B cell (primary cell): ENCODE measurements at regions not wholly inside any gene's neighbourhood (a gene's known extent, or its start where the extent isn't known, plus 50 kb on each side); places are given as distances from the start of the nearest gene placed in this dataset.

Experiments
- ATAC-seq: fragments of 200-7000 bp; cut with Tn5 transposase; one replicate; pipeline ENCODE4 v1.10.0; 2021; ENCODE audit warnings: low read depth, mild to moderate bottlenecking, moderate number of reproducible peaks, moderate library complexity
- CTCF ChIA-PET: fragments of 350-600 bp; sonication (Branson Sonifier 250); formaldehyde crosslinking; loops from one replicate; lab custom pipeline; 2021; ENCODE audit warnings: antibody characterized with exemption, inconsistent platforms; lab: Charles Lee
- POLR2A ChIA-PET: fragments of 350-600 bp; sonication (Branson Sonifier 250); formaldehyde crosslinking; loops from one replicate; lab custom pipeline; 2021; ENCODE audit warnings: antibody characterized with exemption; lab: Charles Lee
- DNase-seq: peaks from one replicate; pipeline ENCODE4 v3.0.0; 2013
- H2AFZ ChIP-seq: 2 replicates; pipeline ENCODE4 v1.6.1; 2012; ENCODE audit warnings: mild to moderate bottlenecking, low read depth, low read length; ENCODE audit not compliant: insufficient read depth, poor library complexity, severe bottlenecking
- H3K27ac ChIP-seq, 2 donors: 1 replicate in 1 of 2; 2 replicates in 1 of 2; pipeline ENCODE4 v1.5.1; 2012 to 2013; ENCODE audit warnings: low read length in 2 of 2, mild to moderate bottlenecking in 2 of 2, moderate library complexity in 1 of 2
- H3K27me3 ChIP-seq, 4 experiments: fragments of 200-600 bp in 1 of 4; sonication (generic) in 1 of 4; replicated peaks in 1 of 4; 1 replicate in 2 of 4; 2 replicates in 2 of 4; pipeline versions ENCODE4 v1.6.1 to v1.7.0; 2013 to 2016; ENCODE audit warnings: low read length in 3 of 4, mild to moderate bottlenecking in 2 of 4, mixed read lengths in 1 of 4, moderate library complexity in 1 of 4; ENCODE audit not compliant: insufficient read depth in 4 of 4, control insufficient read depth in 3 of 4; ENCODE audit errors: control extremely low read depth in 1 of 4
- H3K36me3 ChIP-seq, 2 experiments: replicated peaks in 1 of 2; 1 replicate in 1 of 2; 2 replicates in 1 of 2; pipeline versions ENCODE4 v1.6.1 to v1.7.1; 2013; ENCODE audit warnings: low read length in 1 of 2; ENCODE audit not compliant: insufficient read depth in 2 of 2, control insufficient read depth in 1 of 2; ENCODE audit errors: control extremely low read depth in 1 of 2, extremely low read depth in 1 of 2
- H3K4me1 ChIP-seq, 2 donors: fragments of 200-600 bp in 1 of 2; sonication (generic) in 1 of 2; 1 replicate in 1 of 2; 2 replicates in 1 of 2; pipeline versions ENCODE4 v1.5.1 to v1.6.1; 2013 to 2017; ENCODE audit warnings: low read length in 2 of 2; ENCODE audit not compliant: control insufficient read depth in 2 of 2, insufficient read depth in 2 of 2
- H3K4me2 ChIP-seq: replicated peaks from 2 replicates; pipeline ENCODE3; 2012; ENCODE audit warnings: mild to moderate bottlenecking, low read depth, low read length; ENCODE audit not compliant: poor library complexity, severe bottlenecking
- H3K4me3 ChIP-seq, 5 experiments: fragments of 200-600 bp in 1 of 5; sonication (generic) in 1 of 5; 1 replicate in 3 of 5; 2 replicates in 2 of 5; pipeline versions ENCODE4 v1.5.1 to v1.7.0; 2011 to 2016; ENCODE audit warnings: low read length in 4 of 5, mild to moderate bottlenecking in 4 of 5, low read depth in 2 of 5, control low read depth in 1 of 5, moderate library complexity in 1 of 5; ENCODE audit not compliant: insufficient read depth in 1 of 5; ENCODE audit errors: control extremely low read depth in 1 of 5, extremely low read depth in 1 of 5
- H3K79me2 ChIP-seq: fragments of 200-600 bp; sonication (generic); one replicate; pipeline ENCODE4 v1.6.0; 2016; ENCODE audit warnings: low read length; ENCODE audit not compliant: control insufficient read depth, insufficient read depth
- H3K9ac ChIP-seq: fragments of 200-600 bp; sonication (generic); 2 replicates; pipeline ENCODE4 v1.6.1; 2017; ENCODE audit warnings: mild to moderate bottlenecking, low read length, moderate library complexity
- H3K9me3 ChIP-seq, 3 donors: one replicate each; pipeline versions ENCODE4 v1.6.1 to v1.7.1; 2013; ENCODE audit warnings: low read length in 2 of 3; ENCODE audit not compliant: control insufficient read depth in 2 of 3, insufficient read depth in 1 of 3; ENCODE audit errors: control extremely low read depth in 1 of 3
- H4K20me1 ChIP-seq: 2 replicates; pipeline ENCODE4 v1.6.0; 2012; ENCODE audit warnings: mild to moderate bottlenecking, low read length; ENCODE audit not compliant: insufficient read depth, control insufficient read depth, poor library complexity, severe bottlenecking
- H3K27ac Mint-ChIP-seq: one replicate; pipeline ENCODE4 v1.8.0; 2021; ENCODE audit warnings: mixed read lengths
- H3K27me3 Mint-ChIP-seq: one replicate; pipeline ENCODE4 v1.8.0; 2021; ENCODE audit warnings: mixed read lengths
- H3K4me1 Mint-ChIP-seq: one replicate; pipeline ENCODE4 v1.8.0; 2021; ENCODE audit warnings: mixed read lengths
- H3K4me3 Mint-ChIP-seq: one replicate; pipeline ENCODE4 v1.8.0; 2021; ENCODE audit warnings: mixed read lengths
- H3K9me3 Mint-ChIP-seq: one replicate; pipeline ENCODE4 v1.8.0; 2022; ENCODE audit warnings: mixed read lengths; ENCODE audit not compliant: insufficient read depth
- EZH2 ChIP-seq: IDR thresholded peaks from 2 replicates; pipeline ENCODE4 v1.6.1; 2012; ENCODE audit warnings: borderline replicate concordance, low read depth, mild to moderate bottlenecking, moderate library complexity, low read length; ENCODE audit not compliant: insufficient read depth, poor library complexity, severe bottlenecking
- WGBS: methylation state at CpG from one replicate; pipeline ENCODE4 v1.1.5; 2013; ENCODE audit warnings: missing lambda C conversion rate; ENCODE audit not compliant: insufficient coverage; 5-methylcytosine and 5-hydroxymethylcytosine counted together
- intact Hi-C: fragments of 100-400 bp; cut with micrococcal nuclease; formaldehyde crosslinking; loops from one replicate; pipeline ENCODE4 v1.10.0; 2022
- TF ChIP-seq, protein P1 (sequence below): fragments of 200-600 bp; IDR thresholded peaks from one replicate; pipeline ENCODE4 v1.8.0; 2022; ENCODE audit warnings: antibody characterized with exemption, mild to moderate bottlenecking

DNA sequence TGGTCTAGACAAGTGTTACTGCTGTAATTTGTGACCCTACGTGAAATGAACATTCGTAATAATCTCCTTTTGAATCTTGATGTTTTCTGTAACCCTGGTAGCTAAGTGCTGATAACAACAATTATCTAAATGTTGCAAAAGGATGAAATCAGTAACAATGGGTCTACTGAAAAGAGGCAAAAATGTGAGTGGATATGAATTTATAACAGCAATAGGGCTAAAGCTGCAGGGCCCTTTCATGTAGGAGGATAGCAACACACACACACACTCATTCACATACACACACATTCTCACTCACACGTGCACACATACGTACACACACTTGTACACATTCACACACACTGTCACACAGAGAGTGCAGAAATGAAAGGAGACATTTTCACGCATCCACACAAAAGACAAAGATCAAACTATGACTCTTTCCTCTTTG lies 200.8 kb upstream of the NEBL start:
- Histone ChIP-seq H3K4me1 (no peaks in the 10 kb centered on the region), H3K9ac (no peak overlapping the region), H3K27ac (no peak overlapping the region), H4K20me1 (no peaks in the 10 kb centered on the region), H2AFZ (no peak overlapping the region), H3K27me3 (no peaks in the 10 kb centered on the region), H3K4me3 (no peak overlapping the region), H3K9me3 (no peaks in the 10 kb centered on the region), H3K36me3 (no peaks in the 10 kb centered on the region), H3K79me2 (no peaks in the 10 kb centered on the region), H3K4me2 (no peak overlapping the region)
- TF ChIP-seq, protein P1, sequence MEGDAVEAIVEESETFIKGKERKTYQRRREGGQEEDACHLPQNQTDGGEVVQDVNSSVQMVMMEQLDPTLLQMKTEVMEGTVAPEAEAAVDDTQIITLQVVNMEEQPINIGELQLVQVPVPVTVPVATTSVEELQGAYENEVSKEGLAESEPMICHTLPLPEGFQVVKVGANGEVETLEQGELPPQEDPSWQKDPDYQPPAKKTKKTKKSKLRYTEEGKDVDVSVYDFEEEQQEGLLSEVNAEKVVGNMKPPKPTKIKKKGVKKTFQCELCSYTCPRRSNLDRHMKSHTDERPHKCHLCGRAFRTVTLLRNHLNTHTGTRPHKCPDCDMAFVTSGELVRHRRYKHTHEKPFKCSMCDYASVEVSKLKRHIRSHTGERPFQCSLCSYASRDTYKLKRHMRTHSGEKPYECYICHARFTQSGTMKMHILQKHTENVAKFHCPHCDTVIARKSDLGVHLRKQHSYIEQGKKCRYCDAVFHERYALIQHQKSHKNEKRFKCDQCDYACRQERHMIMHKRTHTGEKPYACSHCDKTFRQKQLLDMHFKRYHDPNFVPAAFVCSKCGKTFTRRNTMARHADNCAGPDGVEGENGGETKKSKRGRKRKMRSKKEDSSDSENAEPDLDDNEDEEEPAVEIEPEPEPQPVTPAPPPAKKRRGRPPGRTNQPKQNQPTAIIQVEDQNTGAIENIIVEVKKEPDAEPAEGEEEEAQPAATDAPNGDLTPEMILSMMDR: no peak
- TF ChIP-seq EZH2: no peak
- H3K4me3 Mint-ChIP-seq: no peak overlapping the region
- ChIA-PET CTCF (no interaction called here), POLR2A (no interaction called here)
- DNase-seq (no peak), ATAC-seq (no peak)
- WGBS: 95% methylated on average over 2 of the region's 5 CpGs
- H3K9me3 Mint-ChIP-seq: no peaks in the 10 kb centered on the region
- no peak overlapping the region for H3K27ac Mint-ChIP-seq
- H3K4me1 Mint-ChIP-seq: no peaks in the 10 kb centered on the region
- H3K27me3 Mint-ChIP-seq: no peaks in the 10 kb centered on the region
- intact Hi-C loops: no loop called here

DNA sequence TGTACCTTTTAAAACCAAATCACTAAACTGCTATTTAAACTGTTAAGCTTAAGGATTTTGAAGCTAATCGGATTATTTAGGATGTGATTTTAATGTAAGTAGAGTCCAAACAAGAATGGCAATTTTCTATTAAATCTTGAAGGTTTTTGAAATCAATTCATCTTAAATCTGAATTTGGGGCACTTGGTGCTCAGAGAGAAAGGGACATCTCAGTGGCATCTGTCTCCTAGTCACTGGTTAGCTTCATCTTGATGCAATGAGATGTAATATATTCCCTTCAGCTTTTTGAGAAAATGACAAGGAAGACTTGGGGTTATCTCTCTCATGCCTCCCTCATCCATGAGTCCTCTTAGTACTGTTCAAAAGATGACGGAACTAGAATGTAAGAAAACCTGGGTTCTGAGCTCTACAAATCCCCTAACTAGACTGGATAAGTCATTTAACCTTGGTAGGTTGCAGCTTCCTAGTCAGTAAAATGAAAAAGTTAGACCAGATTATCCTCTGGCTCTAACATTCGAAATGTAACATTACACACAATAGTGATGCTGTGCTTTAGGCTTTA lies 198.5 kb upstream of the NEBL start:
- Mint-ChIP-seq H3K4me1 (no peaks in the 10 kb centered on the region), H3K27me3 (no peaks in the 10 kb centered on the region), H3K4me3 (no peak overlapping the region), H3K9me3 (no peaks in the 10 kb centered on the region), H3K27ac (no peak overlapping the region)
- no peaks in the 10 kb centered on the region for H4K20me1 ChIP-seq
- H3K4me2 ChIP-seq: no peak overlapping the region
- no peak overlapping the region for H3K9ac ChIP-seq
- H3K27me3 ChIP-seq: no peaks in the 10 kb centered on the region
- no peaks in the 10 kb centered on the region for H3K4me1 ChIP-seq
- no peak for DNase-seq
- intact Hi-C loops: no loop called here
- H3K79me2 ChIP-seq: no peaks in the 10 kb centered on the region
- no peaks in the 10 kb centered on the region for H3K9me3 ChIP-seq
- no peak overlapping the region for H3K4me3 ChIP-seq
- no peak for TF ChIP-seq EZH2
- TF ChIP-seq, protein P1: no peak
- CTCF ChIA-PET: no interaction called here
- no CpG with 5 or more reads among the region's 3 CpGs for WGBS
- no peak overlapping the region for H2AFZ ChIP-seq
- ATAC-seq: no peak
- H3K27ac ChIP-seq: no peak overlapping the region
- H3K36me3 ChIP-seq: no peaks in the 10 kb centered on the region
- POLR2A ChIA-PET: no interaction called here
